ENCODE measurements at regions not wholly inside any gene's neighbourhood (a gene's known extent, or its start where the extent isn't known, plus 50 kb on each side); places are given as distances from the start of the nearest gene placed in this dataset.
A peak's percentile ranks its signal among the peaks of the same experiment; 100 is the strongest.

DNA sequence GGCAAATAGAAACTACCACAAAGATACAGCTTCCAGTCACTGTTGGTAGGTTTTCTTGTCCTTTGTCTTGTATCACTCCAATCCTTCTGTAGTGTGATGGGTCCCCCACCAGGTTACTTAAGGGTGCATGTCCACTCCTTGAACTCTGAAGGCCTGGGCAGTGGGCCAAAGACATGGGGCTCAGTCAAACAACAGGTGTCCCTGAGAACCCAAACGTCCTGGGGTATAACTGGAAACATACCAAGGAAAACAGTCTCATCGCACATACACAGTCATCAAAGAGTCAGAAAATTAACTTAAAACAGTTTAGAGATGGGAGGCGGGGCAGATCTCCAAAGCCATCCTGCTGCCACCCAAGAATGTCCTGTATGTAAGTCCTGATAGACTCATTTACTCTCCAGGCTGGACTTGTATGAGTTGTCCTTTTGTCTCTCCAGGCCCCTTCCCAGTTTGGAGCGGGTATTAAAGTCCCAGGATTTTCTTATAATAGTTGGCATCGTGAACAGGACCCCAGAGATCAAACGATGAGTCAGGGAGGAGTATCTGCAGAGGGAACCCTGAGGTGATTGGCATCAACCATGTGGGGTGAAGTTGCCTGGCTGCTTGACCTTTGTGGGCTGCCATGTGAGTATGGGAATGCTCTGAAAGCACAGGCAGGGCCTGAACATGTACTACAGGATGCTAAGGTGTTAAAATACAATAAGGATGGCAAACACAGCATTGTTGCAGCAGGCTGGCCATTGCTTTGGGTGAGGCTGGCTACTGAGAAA is 613.2 kb upstream of the KLF12 start:
- Histone ChIP-seq H3K27ac (ENCODE audit: low read depth in 2 of 2, low read length in 1 of 2) (no peak overlapping the region), H3K36me3 (replicated peaks in 1 of 2; ENCODE audit: control insufficient read depth in 1 of 2, insufficient read depth in 2 of 2, low read length in 1 of 2) (no peaks in the 10 kb centered on the region), H3K9ac (no peak overlapping the region), H3K9me2 (no peaks in the 10 kb centered on the region), H3K4me1 (ENCODE audit: control insufficient read depth in 1 of 2, insufficient read depth in 2 of 2, low read depth in 1 of 2, low read length in 1 of 2) (peaks cover 0 to 6% of the 10 kb centered on the region in 2 experiments; a peak in 2 of 4 replicates), H4K20me1 (ENCODE audit: insufficient read depth) (no peaks in the 10 kb centered on the region), H3K9me3 (no peaks in the 10 kb centered on the region), H3F3A (replicated peaks; ENCODE audit: insufficient read depth) (no peaks in the 10 kb centered on the region), H3K27me3 (ENCODE audit: insufficient read depth) (no peaks in the 10 kb centered on the region), H3K4me2 (no peak overlapping the region), H3K4me3 (ENCODE audit: low read depth in 2 of 2, low read length in 1 of 2) (no peak overlapping the region), H2AFZ (ENCODE audit: low read depth) (no peak overlapping the region), H3K79me2 (ENCODE audit: insufficient read depth) (no peaks in the 10 kb centered on the region)
- ChIA-PET CTCF (no interaction called here), POLR2A (no interaction called here)
- DNase-seq: no peak
- WGBS (ENCODE audit: low lambda C conversion rate): 49% methylated on average over 6 of the region's 6 CpGs
- TF ChIP-seq, protein P1, sequence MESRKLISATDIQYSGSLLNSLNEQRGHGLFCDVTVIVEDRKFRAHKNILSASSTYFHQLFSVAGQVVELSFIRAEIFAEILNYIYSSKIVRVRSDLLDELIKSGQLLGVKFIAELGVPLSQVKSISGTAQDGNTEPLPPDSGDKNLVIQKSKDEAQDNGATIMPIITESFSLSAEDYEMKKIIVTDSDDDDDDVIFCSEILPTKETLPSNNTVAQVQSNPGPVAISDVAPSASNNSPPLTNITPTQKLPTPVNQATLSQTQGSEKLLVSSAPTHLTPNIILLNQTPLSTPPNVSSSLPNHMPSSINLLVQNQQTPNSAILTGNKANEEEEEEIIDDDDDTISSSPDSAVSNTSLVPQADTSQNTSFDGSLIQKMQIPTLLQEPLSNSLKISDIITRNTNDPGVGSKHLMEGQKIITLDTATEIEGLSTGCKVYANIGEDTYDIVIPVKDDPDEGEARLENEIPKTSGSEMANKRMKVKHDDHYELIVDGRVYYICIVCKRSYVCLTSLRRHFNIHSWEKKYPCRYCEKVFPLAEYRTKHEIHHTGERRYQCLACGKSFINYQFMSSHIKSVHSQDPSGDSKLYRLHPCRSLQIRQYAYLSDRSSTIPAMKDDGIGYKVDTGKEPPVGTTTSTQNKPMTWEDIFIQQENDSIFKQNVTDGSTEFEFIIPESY (IDR thresholded peaks at IDR 0.05; ENCODE audit: borderline replicate concordance, low read depth): no peak
- TF ChIP-seq GABPA (IDR thresholded peaks at IDR 0.05; ENCODE audit: low read depth): no peak

DNA sequence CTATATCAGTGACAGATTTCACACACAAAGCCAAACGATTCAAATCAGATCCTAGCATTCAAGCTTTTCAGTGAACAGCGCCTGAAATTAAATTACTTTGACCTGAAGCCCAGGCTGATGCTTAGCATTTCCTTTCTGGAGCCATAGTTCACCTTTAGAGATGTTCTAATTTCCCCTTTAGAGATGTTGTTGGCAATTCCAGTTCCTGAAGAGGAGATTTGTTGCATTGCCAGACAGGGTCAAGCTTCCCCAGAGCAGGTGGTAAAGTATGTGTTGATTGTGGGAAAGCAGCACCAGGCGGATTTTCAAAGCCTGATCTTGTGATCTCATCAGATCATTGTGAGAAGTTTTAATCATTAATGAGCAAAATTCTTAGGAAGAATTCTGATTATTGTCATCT is 609.8 kb upstream of the KLF12 start:
- no peaks in the 10 kb centered on the region for H3K27me3 ChIP-seq (ENCODE audit: insufficient read depth)
- POLR2A ChIA-PET: no interaction called here

More for the DNA sequence above, 609.8 kb upstream of the KLF12 start:
- Histone ChIP-seq H3F3A (replicated peaks; ENCODE audit: insufficient read depth) (no peaks in the 10 kb centered on the region), H2AFZ (ENCODE audit: low read depth) (no peak overlapping the region), H3K36me3 (replicated peaks in 1 of 2; ENCODE audit: control insufficient read depth in 1 of 2, insufficient read depth in 2 of 2, low read length in 1 of 2) (no peaks in the 10 kb centered on the region), H3K9me2 (no peaks in the 10 kb centered on the region), H3K4me2 (no peak overlapping the region), H3K9ac (no peak overlapping the region), H3K27ac (ENCODE audit: low read depth in 2 of 2, low read length in 1 of 2) (peak overlapping the region in 1 of 2 experiments; percentile 50; a peak in 1 of 4 replicates), H4K20me1 (ENCODE audit: insufficient read depth) (no peaks in the 10 kb centered on the region), H3K79me2 (ENCODE audit: insufficient read depth) (no peaks in the 10 kb centered on the region), H3K9me3 (no peaks in the 10 kb centered on the region), H3K4me3 (ENCODE audit: low read depth in 2 of 2, low read length in 1 of 2) (no peak overlapping the region), H3K4me1 (ENCODE audit: control insufficient read depth in 1 of 2, insufficient read depth in 2 of 2, low read depth in 1 of 2, low read length in 1 of 2) (peaks cover 0 to 2% of the 10 kb centered on the region in 2 experiments; a peak in 2 of 4 replicates)
- CTCF ChIA-PET: no interaction called here
- WGBS (ENCODE audit: low lambda C conversion rate): 45% methylated on average over 3 of the region's 3 CpGs
- TF ChIP-seq SIN3A (IDR thresholded peaks at IDR 0.05; ENCODE audit: borderline replicate concordance, low read depth, low read length) (no peak), RFX5 (IDR thresholded peaks at IDR 0.05; ENCODE audit: low read length) (no peak), RAD21 (IDR thresholded peaks at IDR 0.05; ENCODE audit: low read length) (no peak; the same call in 1 of the 2 replicates), NRF1 (IDR thresholded peaks at IDR 0.05; ENCODE audit: low read depth, low read length) (no peak), FOXM1 (IDR thresholded peaks at IDR 0.05; ENCODE audit: low read depth) (no peak), FOSL2 (IDR thresholded peaks at IDR 0.05; ENCODE audit: borderline replicate concordance, low read depth) (no peak), MXI1 (IDR thresholded peaks at IDR 0.05; ENCODE audit: low read depth, low read length) (peak; percentile 19; the same call in 1 of the 2 replicates)
- TF ChIP-seq, protein P2, sequence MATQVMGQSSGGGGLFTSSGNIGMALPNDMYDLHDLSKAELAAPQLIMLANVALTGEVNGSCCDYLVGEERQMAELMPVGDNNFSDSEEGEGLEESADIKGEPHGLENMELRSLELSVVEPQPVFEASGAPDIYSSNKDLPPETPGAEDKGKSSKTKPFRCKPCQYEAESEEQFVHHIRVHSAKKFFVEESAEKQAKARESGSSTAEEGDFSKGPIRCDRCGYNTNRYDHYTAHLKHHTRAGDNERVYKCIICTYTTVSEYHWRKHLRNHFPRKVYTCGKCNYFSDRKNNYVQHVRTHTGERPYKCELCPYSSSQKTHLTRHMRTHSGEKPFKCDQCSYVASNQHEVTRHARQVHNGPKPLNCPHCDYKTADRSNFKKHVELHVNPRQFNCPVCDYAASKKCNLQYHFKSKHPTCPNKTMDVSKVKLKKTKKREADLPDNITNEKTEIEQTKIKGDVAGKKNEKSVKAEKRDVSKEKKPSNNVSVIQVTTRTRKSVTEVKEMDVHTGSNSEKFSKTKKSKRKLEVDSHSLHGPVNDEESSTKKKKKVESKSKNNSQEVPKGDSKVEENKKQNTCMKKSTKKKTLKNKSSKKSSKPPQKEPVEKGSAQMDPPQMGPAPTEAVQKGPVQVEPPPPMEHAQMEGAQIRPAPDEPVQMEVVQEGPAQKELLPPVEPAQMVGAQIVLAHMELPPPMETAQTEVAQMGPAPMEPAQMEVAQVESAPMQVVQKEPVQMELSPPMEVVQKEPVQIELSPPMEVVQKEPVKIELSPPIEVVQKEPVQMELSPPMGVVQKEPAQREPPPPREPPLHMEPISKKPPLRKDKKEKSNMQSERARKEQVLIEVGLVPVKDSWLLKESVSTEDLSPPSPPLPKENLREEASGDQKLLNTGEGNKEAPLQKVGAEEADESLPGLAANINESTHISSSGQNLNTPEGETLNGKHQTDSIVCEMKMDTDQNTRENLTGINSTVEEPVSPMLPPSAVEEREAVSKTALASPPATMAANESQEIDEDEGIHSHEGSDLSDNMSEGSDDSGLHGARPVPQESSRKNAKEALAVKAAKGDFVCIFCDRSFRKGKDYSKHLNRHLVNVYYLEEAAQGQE (IDR thresholded peaks at IDR 0.05; ENCODE audit: low read depth, low read length): no peak
- no peak for DNase-seq
